HCT116 (cell line): ENCODE measurements at regions not wholly inside any gene's neighbourhood (a gene's known extent, or its start where the extent isn't known, plus 50 kb on each side); places are given as distances from the start of the nearest gene placed in this dataset.

ENCODE experiments used
- ATAC-seq: fragments of 200-7000 bp; cut with Tn5 transposase; 2 replicates; pipeline ENCODE4 v1.9.1; 2020; ENCODE audit warnings: mild to moderate bottlenecking, moderate library complexity
- BruUV-seq: library from RNA; stranded (reverse); fragments of 400-500 nt; replicated peaks from 2 replicates; lab custom pipeline; 2021; lab: Mats Ljungman, UMichigan
- CTCF ChIA-PET: fragments of 300-600 bp; sonication (Branson Sonifier 250); formaldehyde crosslinking; loops from one replicate; lab custom pipeline; 2021; ENCODE audit warnings: antibody characterized with exemption; lab: Charles Lee
- POLR2A ChIA-PET: fragments of 300-600, 350-600 bp; sonication (Branson Sonifier 250); formaldehyde crosslinking; loops from one replicate; lab custom pipeline; 2021; ENCODE audit warnings: antibody characterized with exemption; lab: Charles Lee
- RAD21 ChIA-PET, 2 experiments: fragments of 300-600 bp; sonication (Branson Sonifier 250); formaldehyde crosslinking; loops; one replicate each; lab custom pipeline; 2023; ENCODE audit warnings: low total read pairs in 2 of 2; ENCODE audit not compliant: uncharacterized antibody in 2 of 2, unreplicated experiment in 2 of 2, low non-redundant PET in 1 of 2; lab: Charles Lee
- DNase-seq: peaks from one replicate; pipeline ENCODE4 v3.0.0-alpha.2; 2010; ENCODE audit warnings: low read depth, low spot score
- H2AFZ ChIP-seq: fragments of 200-600 bp; shearing (Covaris generic), sonication (generic); 2 replicates; pipeline ENCODE4 v1.6.1; 2017; ENCODE audit warnings: low read depth, mixed run types, mixed read lengths, antibody characterized with exemption, low read length; ENCODE audit not compliant: poor library complexity, severe bottlenecking
- H3K27ac ChIP-seq: 2 replicates; pipeline ENCODE4 v1.5.1; 2012; ENCODE audit warnings: low read depth, low read length
- H3K27me3 ChIP-seq: fragments of 200-600 bp; sonication (generic); 2 replicates; pipeline ENCODE4 v1.6.1; 2016; ENCODE audit warnings: mixed run types, low read length, mixed read lengths; ENCODE audit not compliant: insufficient read depth
- H3K36me3 ChIP-seq, 2 experiments: fragments of 200-500 bp in 1 of 2; fragments of 200-600 bp in 1 of 2; sonication (Bioruptor generic) in 1 of 2; sonication (generic) in 1 of 2; 2 replicates each; pipeline versions ENCODE4 v1.5.1 to v1.6.1; 2014 to 2016; ENCODE audit warnings: low read length in 2 of 2, inconsistent platforms in 1 of 2, mixed read lengths in 1 of 2, mixed run types in 1 of 2; ENCODE audit not compliant: insufficient read depth in 2 of 2, control insufficient read depth in 1 of 2
- H3K4me1 ChIP-seq, 2 experiments: fragments of 200-600 bp in 1 of 2; sonication (generic) in 1 of 2; 2 replicates each; pipeline versions ENCODE4 v1.5.1 to v1.6.1; 2012 to 2017; ENCODE audit warnings: low read length in 2 of 2, inconsistent platforms in 1 of 2, mild to moderate bottlenecking in 1 of 2, mixed read lengths in 1 of 2, mixed run types in 1 of 2, moderate library complexity in 1 of 2; ENCODE audit not compliant: insufficient read depth in 2 of 2, control insufficient read depth in 1 of 2
- H3K4me2 ChIP-seq: fragments of 200-600 bp; sonication (generic); 2 replicates; pipeline ENCODE4 v1.6.1; 2017; ENCODE audit warnings: mixed run types, low read length, mixed read lengths
- H3K4me3 ChIP-seq, 2 experiments: fragments of 200-600 bp in 1 of 2; sonication (generic) in 1 of 2; replicated peaks in 1 of 2; 2 replicates each; pipeline ENCODE4 v1.5.1; 2011 to 2016; ENCODE audit warnings: low read length in 2 of 2, control low read depth in 1 of 2, low read depth in 1 of 2, mild to moderate bottlenecking in 1 of 2, mixed read lengths in 1 of 2, mixed run types in 1 of 2
- H3K79me2 ChIP-seq: fragments of 200-600 bp; sonication (generic); 2 replicates; pipeline ENCODE4 v1.6.1; 2017; ENCODE audit warnings: mild to moderate bottlenecking, mixed run types, low read length, moderate library complexity, mixed read lengths; ENCODE audit not compliant: insufficient read depth
- H3K9ac ChIP-seq: fragments of 200-600 bp; sonication (generic); 2 replicates; pipeline ENCODE4 v1.6.1; 2016; ENCODE audit warnings: low read length, mixed read lengths
- H3K9me2 ChIP-seq: fragments of 200-600 bp; sonication (generic), shearing (Covaris generic); 2 replicates; pipeline ENCODE4 v1.6.1; 2017; ENCODE audit warnings: mixed run types, mild to moderate bottlenecking, moderate library complexity; ENCODE audit not compliant: insufficient read depth
- H3K9me3 ChIP-seq, 2 experiments: fragments of 200-500 bp in 1 of 2; fragments of 200-600 bp in 1 of 2; sonication (Bioruptor generic) in 1 of 2; sonication (generic) in 1 of 2; 2 replicates each; pipeline ENCODE4 v1.6.1; 2014 to 2017; ENCODE audit warnings: low read length in 2 of 2, mixed read lengths in 2 of 2, inconsistent platforms in 1 of 2, low read depth in 1 of 2, mild to moderate bottlenecking in 1 of 2, mixed run types in 1 of 2, moderate library complexity in 1 of 2; ENCODE audit not compliant: control insufficient read depth in 1 of 2, insufficient read depth in 1 of 2
- H4K20me1 ChIP-seq: fragments of 200-600 bp; sonication (generic), shearing (Covaris generic); 2 replicates; pipeline ENCODE4 v1.6.1; 2017; ENCODE audit warnings: mixed run types, mild to moderate bottlenecking, moderate library complexity; ENCODE audit not compliant: insufficient read depth
- ATF3 ChIP-seq: IDR thresholded peaks from 2 replicates; pipeline ENCODE4 v1.6.1; 2012
- CBX3 ChIP-seq: IDR thresholded peaks from 2 replicates; pipeline ENCODE4 v1.6.1; 2012; ENCODE audit warnings: low read depth
- EGR1 ChIP-seq: IDR thresholded peaks from 2 replicates; pipeline ENCODE4 v1.6.1; 2012; ENCODE audit warnings: low read depth
- ELF1 ChIP-seq: IDR thresholded peaks from 2 replicates; pipeline ENCODE4 v1.6.1; 2012; ENCODE audit warnings: low read depth, borderline replicate concordance
- EZH2 ChIP-seq: fragments of 200-600 bp; sonication (generic); IDR thresholded peaks from 2 replicates; pipeline ENCODE4 v1.6.1; 2017; ENCODE audit warnings: antibody characterized with exemption, mixed run types
- EZH2phosphoT487 ChIP-seq: fragments of 200-600 bp; IDR thresholded peaks from 2 replicates; pipeline ENCODE4 v1.6.1; 2018; ENCODE audit warnings: antibody characterized with exemption, borderline replicate concordance
- FOSL1 ChIP-seq: IDR thresholded peaks from 2 replicates; pipeline ENCODE4 v1.6.1; 2012; ENCODE audit warnings: low read depth
- JUND ChIP-seq: IDR thresholded peaks from 2 replicates; pipeline ENCODE4 v1.6.1; 2012
- POLR2AphosphoS5 ChIP-seq: IDR thresholded peaks from 2 replicates; pipeline ENCODE4 v1.6.1; 2011; ENCODE audit warnings: mild to moderate bottlenecking, low read depth, low read length, moderate library complexity
- RAD21 ChIP-seq: IDR thresholded peaks from 2 replicates; pipeline ENCODE4 v1.6.1; 2012; ENCODE audit warnings: low read depth, mild to moderate bottlenecking
- SIN3A ChIP-seq: IDR thresholded peaks from 2 replicates; pipeline ENCODE4 v1.6.1; 2012; ENCODE audit warnings: low read depth
- SP1 ChIP-seq: IDR thresholded peaks from 2 replicates; pipeline ENCODE4 v1.6.1; 2012; ENCODE audit warnings: low read depth
- TCF7L2 ChIP-seq: IDR thresholded peaks from 2 replicates; pipeline ENCODE4 v1.7.0; 2011; ENCODE audit warnings: borderline replicate concordance, inconsistent platforms; ENCODE audit not compliant: insufficient read depth, insufficient read length; ENCODE audit errors: extremely low read depth
- ZFX ChIP-seq: fragments of 450-650 bp; IDR thresholded peaks from 2 replicates; pipeline ENCODE4 v1.6.1; 2017
- ZNF274 ChIP-seq: fragments of 200-500 bp; sonication (Bioruptor generic); IDR thresholded peaks from 2 replicates; pipeline ENCODE4 v1.6.1; 2014; ENCODE audit warnings: mild to moderate bottlenecking, low read depth, low read length, inconsistent platforms
- intact Hi-C: fragments of 100-400 bp; cut with micrococcal nuclease; formaldehyde crosslinking; loops from 2 replicates; pipeline ENCODE4 v1.10.0; 2022
- TF ChIP-seq, protein P1 (sequence below): IDR thresholded peaks from 2 replicates; pipeline ENCODE4 v1.6.1; 2012; ENCODE audit warnings: low read depth

DNA sequence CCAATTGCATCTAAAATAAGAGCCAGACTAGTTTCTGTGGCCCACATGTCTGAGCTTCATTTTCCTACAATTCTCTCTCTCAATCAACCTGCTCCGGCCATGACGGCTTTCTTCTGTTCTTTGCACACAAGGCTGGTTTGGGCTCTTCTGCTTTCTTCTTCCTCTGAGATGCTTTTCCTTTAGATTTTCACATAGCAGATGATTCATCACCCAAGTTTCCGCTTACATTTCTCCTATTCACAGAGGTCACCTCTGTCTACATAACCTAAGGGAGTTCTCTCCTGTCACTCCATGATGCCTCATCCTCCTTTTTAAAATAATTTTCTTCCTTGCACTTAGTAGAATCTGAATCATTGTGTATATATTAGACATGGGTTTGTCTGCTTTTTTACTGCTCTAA lies 334.6 kb upstream of the TUSC1 start (continued):
- TF ChIP-seq, protein P1, sequence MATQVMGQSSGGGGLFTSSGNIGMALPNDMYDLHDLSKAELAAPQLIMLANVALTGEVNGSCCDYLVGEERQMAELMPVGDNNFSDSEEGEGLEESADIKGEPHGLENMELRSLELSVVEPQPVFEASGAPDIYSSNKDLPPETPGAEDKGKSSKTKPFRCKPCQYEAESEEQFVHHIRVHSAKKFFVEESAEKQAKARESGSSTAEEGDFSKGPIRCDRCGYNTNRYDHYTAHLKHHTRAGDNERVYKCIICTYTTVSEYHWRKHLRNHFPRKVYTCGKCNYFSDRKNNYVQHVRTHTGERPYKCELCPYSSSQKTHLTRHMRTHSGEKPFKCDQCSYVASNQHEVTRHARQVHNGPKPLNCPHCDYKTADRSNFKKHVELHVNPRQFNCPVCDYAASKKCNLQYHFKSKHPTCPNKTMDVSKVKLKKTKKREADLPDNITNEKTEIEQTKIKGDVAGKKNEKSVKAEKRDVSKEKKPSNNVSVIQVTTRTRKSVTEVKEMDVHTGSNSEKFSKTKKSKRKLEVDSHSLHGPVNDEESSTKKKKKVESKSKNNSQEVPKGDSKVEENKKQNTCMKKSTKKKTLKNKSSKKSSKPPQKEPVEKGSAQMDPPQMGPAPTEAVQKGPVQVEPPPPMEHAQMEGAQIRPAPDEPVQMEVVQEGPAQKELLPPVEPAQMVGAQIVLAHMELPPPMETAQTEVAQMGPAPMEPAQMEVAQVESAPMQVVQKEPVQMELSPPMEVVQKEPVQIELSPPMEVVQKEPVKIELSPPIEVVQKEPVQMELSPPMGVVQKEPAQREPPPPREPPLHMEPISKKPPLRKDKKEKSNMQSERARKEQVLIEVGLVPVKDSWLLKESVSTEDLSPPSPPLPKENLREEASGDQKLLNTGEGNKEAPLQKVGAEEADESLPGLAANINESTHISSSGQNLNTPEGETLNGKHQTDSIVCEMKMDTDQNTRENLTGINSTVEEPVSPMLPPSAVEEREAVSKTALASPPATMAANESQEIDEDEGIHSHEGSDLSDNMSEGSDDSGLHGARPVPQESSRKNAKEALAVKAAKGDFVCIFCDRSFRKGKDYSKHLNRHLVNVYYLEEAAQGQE: no peak
- no peak for TF ChIP-seq POLR2AphosphoS5
- no peak for TF ChIP-seq EGR1
- no peak for TF ChIP-seq ZFX
- TF ChIP-seq FOSL1: no peak
- no peak for TF ChIP-seq JUND
- no peak for TF ChIP-seq SP1
- TF ChIP-seq EZH2phosphoT487: no peak
- TF ChIP-seq CBX3: no peak

DNA sequence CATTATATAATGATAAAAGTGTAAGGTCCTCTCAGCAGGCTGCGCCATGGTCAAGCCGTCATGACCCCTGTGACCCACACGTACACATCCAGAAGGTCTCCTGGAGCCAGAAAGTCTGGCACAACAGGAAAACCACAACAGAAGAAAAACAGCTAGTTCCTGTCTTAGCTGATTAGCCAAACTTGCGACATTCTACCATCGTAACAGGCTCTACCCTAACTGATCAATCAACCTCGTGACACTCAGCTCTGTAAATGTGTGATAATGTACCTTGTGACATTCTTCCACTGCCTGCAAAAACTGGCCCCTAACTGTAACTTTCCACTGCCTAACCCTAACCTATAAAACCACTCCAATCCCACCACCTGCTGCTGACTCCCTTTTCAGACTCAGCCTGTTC lies 316.4 kb upstream of the TUSC1 start:
- H3K4me3 ChIP-seq: no peak overlapping the region
- H3K9me2 ChIP-seq: no peaks in the 10 kb centered on the region
- H4K20me1 ChIP-seq: no peaks in the 10 kb centered on the region
- no peak overlapping the region for H3K9ac ChIP-seq
- ChIA-PET POLR2A (no interaction called here), RAD21 (no interaction called here), CTCF (no interaction called here)
- no peaks in the 10 kb centered on the region for H3K79me2 ChIP-seq
- no TSS peak for BruUV-seq
- no peak for DNase-seq
- intact Hi-C loops: no loop called here
- no peak overlapping the region for H2AFZ ChIP-seq
- no peaks in the 10 kb centered on the region for H3K4me1 ChIP-seq
- ATAC-seq: no peak
- H3K4me2 ChIP-seq: no peak overlapping the region
- TF ChIP-seq JUND (no peak), RAD21 (no peak), SIN3A (no peak), ELF1 (no peak), ZNF274 (no peak), FOSL1 (no peak), ATF3 (no peak), EZH2 (no peak), TCF7L2 (no peak)
- H3K36me3 ChIP-seq: no peaks in the 10 kb centered on the region
- no peaks in the 10 kb centered on the region for H3K27me3 ChIP-seq
- H3K27ac ChIP-seq: no peak overlapping the region
- peaks cover 5 to 32% of the 10 kb centered on the region in 2 experiments; a peak in 2 of 4 replicates for H3K9me3 ChIP-seq
